ENCODE measurements at regions not wholly inside any gene's neighbourhood (a gene's known extent, or its start where the extent isn't known, plus 50 kb on each side); places are given as distances from the start of the nearest gene placed in this dataset.

DNA sequence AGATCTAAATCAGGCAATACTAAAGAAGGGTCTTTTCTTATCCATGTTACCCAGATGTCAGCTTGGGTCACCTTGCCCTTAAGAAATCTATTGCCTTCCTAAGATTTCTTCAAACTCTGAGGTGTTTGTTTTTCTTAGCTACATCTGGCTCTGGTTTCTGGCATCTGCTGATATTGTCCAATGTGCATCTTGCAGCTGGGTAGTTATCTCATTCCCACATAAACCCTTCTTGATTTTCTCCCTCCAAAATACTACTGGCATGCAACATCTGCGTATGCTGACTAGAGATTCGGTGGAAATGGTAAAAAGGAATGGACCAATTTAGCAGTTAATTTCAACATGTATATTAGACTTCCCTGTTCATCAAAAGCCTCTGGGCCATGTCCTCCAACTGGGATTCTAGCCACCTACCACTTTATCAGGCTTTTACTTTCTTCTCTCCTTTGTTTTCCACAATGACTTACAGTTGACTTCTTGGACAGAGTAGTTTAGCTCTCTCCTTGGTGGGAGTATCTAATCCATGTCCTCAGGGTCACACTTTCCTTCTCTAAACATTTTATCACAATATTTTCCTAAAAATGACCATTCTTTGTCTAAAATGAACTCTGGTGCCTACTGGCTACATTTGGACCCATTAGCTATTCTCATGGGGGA lies 324.8 kb upstream of the FAR2 start:
- Histone ChIP-seq H4K20me1 (ENCODE audit: insufficient read depth, low read length) (no peaks in the 10 kb centered on the region), H2AFZ (ENCODE audit: low read depth, low read length) (no peak overlapping the region), H3K27me3 (ENCODE audit: insufficient read depth, low read length, poor library complexity) (peaks cover 4% of the 10 kb centered on the region), H3K27ac (ENCODE audit: low read length) (no peak overlapping the region), H3K4me3 (ENCODE audit: low read depth in 1 of 2, low read length in 2 of 2) (no peak overlapping the region), H3K4me1 (ENCODE audit: insufficient read depth, low read length) (no peaks in the 10 kb centered on the region), H3K79me2 (ENCODE audit: insufficient read depth, low read length) (no peaks in the 10 kb centered on the region), H3K9me3 (ENCODE audit: insufficient read depth, low read length, severe bottlenecking) (no peaks in the 10 kb centered on the region), H3K4me2 (ENCODE audit: insufficient read depth, low read length) (no peak overlapping the region), H3K36me3 (ENCODE audit: insufficient read depth, low read length) (no peaks in the 10 kb centered on the region), H3K9ac (ENCODE audit: low read depth, low read length) (no peak overlapping the region)
- TF ChIP-seq, protein P1, sequence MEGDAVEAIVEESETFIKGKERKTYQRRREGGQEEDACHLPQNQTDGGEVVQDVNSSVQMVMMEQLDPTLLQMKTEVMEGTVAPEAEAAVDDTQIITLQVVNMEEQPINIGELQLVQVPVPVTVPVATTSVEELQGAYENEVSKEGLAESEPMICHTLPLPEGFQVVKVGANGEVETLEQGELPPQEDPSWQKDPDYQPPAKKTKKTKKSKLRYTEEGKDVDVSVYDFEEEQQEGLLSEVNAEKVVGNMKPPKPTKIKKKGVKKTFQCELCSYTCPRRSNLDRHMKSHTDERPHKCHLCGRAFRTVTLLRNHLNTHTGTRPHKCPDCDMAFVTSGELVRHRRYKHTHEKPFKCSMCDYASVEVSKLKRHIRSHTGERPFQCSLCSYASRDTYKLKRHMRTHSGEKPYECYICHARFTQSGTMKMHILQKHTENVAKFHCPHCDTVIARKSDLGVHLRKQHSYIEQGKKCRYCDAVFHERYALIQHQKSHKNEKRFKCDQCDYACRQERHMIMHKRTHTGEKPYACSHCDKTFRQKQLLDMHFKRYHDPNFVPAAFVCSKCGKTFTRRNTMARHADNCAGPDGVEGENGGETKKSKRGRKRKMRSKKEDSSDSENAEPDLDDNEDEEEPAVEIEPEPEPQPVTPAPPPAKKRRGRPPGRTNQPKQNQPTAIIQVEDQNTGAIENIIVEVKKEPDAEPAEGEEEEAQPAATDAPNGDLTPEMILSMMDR (IDR thresholded peaks at IDR 0.05; ENCODE audit: borderline replicate concordance, extremely low read depth, low read length, poor library complexity, severe bottlenecking) = no peak
- no peak for TF ChIP-seq EZH2 (IDR thresholded peaks at IDR 0.05; ENCODE audit: borderline replicate concordance, low read depth, low read length, severe bottlenecking)
- ATAC-seq (ENCODE audit: insufficient read depth, low read depth) (no peak), DNase-seq (no peak)

DNA sequence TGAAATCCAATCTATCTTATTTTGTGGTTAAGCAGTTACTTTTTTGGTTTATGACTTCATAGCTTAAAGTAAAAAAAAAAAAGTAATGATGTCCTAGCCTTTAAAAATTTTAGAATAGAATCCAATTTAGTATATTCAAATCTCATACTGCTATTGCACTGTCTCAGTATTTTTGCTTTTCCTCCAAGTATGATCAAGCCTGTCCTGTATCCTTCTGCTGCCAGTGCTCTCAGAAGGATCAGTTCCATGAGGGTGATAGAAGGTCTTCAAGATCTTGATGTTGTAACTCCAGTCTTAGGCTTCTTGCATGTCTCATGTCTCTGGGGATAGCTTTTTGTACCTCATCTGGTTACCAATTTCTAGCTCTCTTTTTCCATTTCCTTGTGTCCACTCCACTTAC lies 324.2 kb upstream of the FAR2 start:
- H3K27me3 ChIP-seq (ENCODE audit: insufficient read depth, low read length, poor library complexity) = peaks cover 4% of the 10 kb centered on the region
- H2AFZ ChIP-seq (ENCODE audit: low read depth, low read length) = no peak overlapping the region
- H4K20me1 ChIP-seq (ENCODE audit: insufficient read depth, low read length) = no peaks in the 10 kb centered on the region
- no peak for TF ChIP-seq EZH2 (IDR thresholded peaks at IDR 0.05; ENCODE audit: borderline replicate concordance, low read depth, low read length, severe bottlenecking)
- TF ChIP-seq, protein P1 (IDR thresholded peaks at IDR 0.05; ENCODE audit: borderline replicate concordance, extremely low read depth, low read length, poor library complexity, severe bottlenecking) = no peak
- H3K9me3 ChIP-seq (ENCODE audit: insufficient read depth, low read length, severe bottlenecking) = no peaks in the 10 kb centered on the region
- no peaks in the 10 kb centered on the region for H3K79me2 ChIP-seq (ENCODE audit: insufficient read depth, low read length)
- H3K27ac ChIP-seq (ENCODE audit: low read length) = no peak overlapping the region
- DNase-seq (no peak), ATAC-seq (ENCODE audit: insufficient read depth, low read depth) (no peak)
- H3K36me3 ChIP-seq (ENCODE audit: insufficient read depth, low read length) = no peaks in the 10 kb centered on the region
- no peak overlapping the region for H3K4me3 ChIP-seq (ENCODE audit: low read depth in 1 of 2, low read length in 2 of 2)
- H3K9ac ChIP-seq (ENCODE audit: low read depth, low read length) = no peak overlapping the region
- no peak overlapping the region for H3K4me2 ChIP-seq (ENCODE audit: insufficient read depth, low read length)
- no peaks in the 10 kb centered on the region for H3K4me1 ChIP-seq (ENCODE audit: insufficient read depth, low read length)

DNA sequence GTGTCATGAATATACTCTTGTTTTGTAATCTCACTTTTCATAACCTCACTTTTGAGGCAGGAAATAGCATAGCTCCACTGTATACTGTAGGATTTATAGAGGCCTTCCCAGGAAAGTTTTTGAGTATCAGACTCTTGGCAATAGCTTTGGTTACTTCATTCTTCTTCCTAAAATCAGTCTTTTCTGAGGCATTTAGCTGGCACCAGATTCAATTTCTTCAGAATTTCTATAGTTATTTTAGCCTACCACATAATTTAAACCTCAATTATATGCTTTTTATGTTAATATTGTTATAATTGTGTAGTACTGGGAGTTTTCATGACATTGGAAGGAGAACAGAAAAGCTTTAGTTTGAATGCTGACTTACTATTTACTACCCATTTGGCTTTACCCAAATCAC lies 322.3 kb upstream of the FAR2 start:
- no peaks in the 10 kb centered on the region for H3K9me3 ChIP-seq (ENCODE audit: insufficient read depth, low read length, severe bottlenecking)
- no peak overlapping the region for H3K4me3 ChIP-seq (ENCODE audit: low read depth in 1 of 2, low read length in 2 of 2)
- H4K20me1 ChIP-seq (ENCODE audit: insufficient read depth, low read length) = no peaks in the 10 kb centered on the region
- DNase-seq (no peak), ATAC-seq (ENCODE audit: insufficient read depth, low read depth) (no peak)
- H3K36me3 ChIP-seq (ENCODE audit: insufficient read depth, low read length) = no peaks in the 10 kb centered on the region
- no peaks in the 10 kb centered on the region for H3K4me1 ChIP-seq (ENCODE audit: insufficient read depth, low read length)
- H3K27me3 ChIP-seq (ENCODE audit: insufficient read depth, low read length, poor library complexity) = no peaks in the 10 kb centered on the region
- TF ChIP-seq EZH2 (IDR thresholded peaks at IDR 0.05; ENCODE audit: borderline replicate concordance, low read depth, low read length, severe bottlenecking) = no peak
- TF ChIP-seq, protein P1 (IDR thresholded peaks at IDR 0.05; ENCODE audit: borderline replicate concordance, extremely low read depth, low read length, poor library complexity, severe bottlenecking) = no peak
- H2AFZ ChIP-seq (ENCODE audit: low read depth, low read length) = no peak overlapping the region
- H3K27ac ChIP-seq (ENCODE audit: low read length) = no peak overlapping the region
- no peaks in the 10 kb centered on the region for H3K79me2 ChIP-seq (ENCODE audit: insufficient read depth, low read length)
- no peak overlapping the region for H3K4me2 ChIP-seq (ENCODE audit: insufficient read depth, low read length)
- no peak overlapping the region for H3K9ac ChIP-seq (ENCODE audit: low read depth, low read length)
